SK-N-SH (cell line): ENCODE measurements at regions not wholly inside any gene's neighbourhood (a gene's known extent, or its start where the extent isn't known, plus 50 kb on each side); places are given as distances from the start of the nearest gene placed in this dataset.

Experiments used
- CTCF ChIA-PET: fragments of 300-600, 350-600 bp; formaldehyde crosslinking; extraction: SDS; loops from one replicate; lab custom pipeline; 2021; lab: Yijun Ruan, JAX
- POLR2A ChIA-PET: fragments of 350-600 bp; sonication (Branson Sonifier 250); formaldehyde crosslinking; extraction: SDS; loops from one replicate; lab custom pipeline; 2020; ENCODE audit warnings: antibody characterized with exemption, inconsistent platforms; lab: Yijun Ruan, JAX
- DNase-seq: peaks from one replicate; pipeline ENCODE4 v3.0.0; 2012
- H2AFZ ChIP-seq: fragments of 200-600 bp; sonication (generic); 2 replicates; pipeline ENCODE4 v1.8.1; 2016; ENCODE audit warnings: antibody characterized with exemption, mild to moderate bottlenecking, low read depth
- H3F3A ChIP-seq: fragments of 200-600 bp; sonication (generic); replicated peaks from 2 replicates; pipeline ENCODE3; 2016; ENCODE audit warnings: antibody characterized with exemption, mild to moderate bottlenecking; ENCODE audit not compliant: insufficient read depth
- H3K27ac ChIP-seq, 2 experiments: fragments of 200-500 bp in 1 of 2; fragments of 200-600 bp in 1 of 2; sonication (Bioruptor generic) in 1 of 2; sonication (generic), shearing (Covaris generic) in 1 of 2; 2 replicates each; pipeline versions ENCODE4 v1.5.1 to v1.6.1; 2014 to 2016; ENCODE audit warnings: low read depth in 2 of 2, inconsistent platforms in 1 of 2, low read length in 1 of 2, mild to moderate bottlenecking in 1 of 2, mixed read lengths in 1 of 2
- H3K27me3 ChIP-seq: fragments of 200-600 bp; sonication (generic), shearing (Covaris generic); 2 replicates; pipeline ENCODE4 v1.6.1; 2016; ENCODE audit warnings: mixed run types; ENCODE audit not compliant: insufficient read depth
- H3K36me3 ChIP-seq, 2 experiments: fragments of 200-500 bp in 1 of 2; fragments of 200-600 bp in 1 of 2; sonication (Bioruptor generic) in 1 of 2; sonication (generic) in 1 of 2; replicated peaks in 1 of 2; 2 replicates each; pipeline versions ENCODE3 to v1.5.1; 2014 to 2016; ENCODE audit warnings: low read length in 1 of 2, mild to moderate bottlenecking in 1 of 2; ENCODE audit not compliant: insufficient read depth in 2 of 2, control insufficient read depth in 1 of 2
- H3K4me1 ChIP-seq, 2 experiments: fragments of 200-500 bp in 1 of 2; fragments of 200-600 bp in 1 of 2; sonication (Bioruptor generic) in 1 of 2; sonication (generic), shearing (Covaris generic) in 1 of 2; 2 replicates each; pipeline versions ENCODE4 v1.5.1 to v1.6.1; 2014 to 2016; ENCODE audit warnings: low read depth in 1 of 2, low read length in 1 of 2, mixed run types in 1 of 2; ENCODE audit not compliant: insufficient read depth in 2 of 2, control insufficient read depth in 1 of 2
- H3K4me2 ChIP-seq: fragments of 200-600 bp; sonication (generic), shearing (Covaris generic); 2 replicates; pipeline ENCODE4 v1.6.1; 2017; ENCODE audit warnings: mixed run types
- H3K4me3 ChIP-seq, 2 experiments: fragments of 200-500 bp in 1 of 2; fragments of 200-600 bp in 1 of 2; sonication (Bioruptor generic) in 1 of 2; sonication (generic), shearing (Covaris generic) in 1 of 2; 2 replicates each; pipeline versions ENCODE4 v1.5.1 to v1.8.1; 2014 to 2016; ENCODE audit warnings: low read depth in 2 of 2, inconsistent platforms in 1 of 2, low read length in 1 of 2, mild to moderate bottlenecking in 1 of 2, mixed read lengths in 1 of 2, moderate library complexity in 1 of 2
- H3K79me2 ChIP-seq: fragments of 200-600 bp; sonication (generic); 2 replicates; pipeline ENCODE4 v1.8.1; 2017; ENCODE audit warnings: mild to moderate bottlenecking; ENCODE audit not compliant: insufficient read depth
- H3K9ac ChIP-seq: fragments of 200-600 bp; sonication (generic); 2 replicates; pipeline ENCODE4 v1.6.1; 2017; ENCODE audit warnings: mixed run types
- H3K9me2 ChIP-seq: fragments of 200-600 bp; sonication (generic); 2 replicates; pipeline ENCODE4 v1.6.1; 2017; ENCODE audit warnings: mixed run types
- H3K9me3 ChIP-seq: fragments of 200-600 bp; sonication (generic); 2 replicates; pipeline ENCODE4 v1.6.1; 2017; ENCODE audit warnings: mixed run types, mild to moderate bottlenecking, moderate library complexity
- H4K20me1 ChIP-seq: fragments of 200-600 bp; sonication (generic); 2 replicates; pipeline ENCODE4 v1.6.1; 2017; ENCODE audit warnings: mild to moderate bottlenecking, mixed run types; ENCODE audit not compliant: insufficient read depth
- EP300 ChIP-seq, 2 experiments: IDR thresholded peaks; 2 replicates each; pipeline versions ENCODE4 v1.4.0 to v1.6.1; 2012; ENCODE audit warnings: borderline replicate concordance in 1 of 2, low read depth in 1 of 2, low read length in 1 of 2
- EZH2phosphoT487 ChIP-seq: fragments of 200-600 bp; sonication (generic); IDR thresholded peaks from 2 replicates; pipeline ENCODE4 v1.6.1; 2017; ENCODE audit warnings: low read depth, mixed run types, mild to moderate bottlenecking, antibody characterized with exemption, moderate library complexity, borderline replicate concordance
- FOXJ3 ChIP-seq: sonication (generic); formaldehyde crosslinking; IDR thresholded peaks from 2 replicates; pipeline ENCODE4 v1.5.1; 2020; ENCODE audit warnings: mild to moderate bottlenecking, missing genetic modification reagents
- FOXM1 ChIP-seq: IDR thresholded peaks from 2 replicates; pipeline ENCODE4 v1.4.0; 2012; ENCODE audit warnings: low read depth, mild to moderate bottlenecking
- GABPA ChIP-seq: IDR thresholded peaks from 2 replicates; pipeline ENCODE4 v1.4.0; 2012; ENCODE audit warnings: low read depth, mild to moderate bottlenecking
- NFIC ChIP-seq: IDR thresholded peaks from 2 replicates; pipeline ENCODE4 v1.4.0; 2012; ENCODE audit warnings: borderline replicate concordance
- RAD21 ChIP-seq: IDR thresholded peaks from 2 replicates; pipeline ENCODE4 v1.6.1; 2012; ENCODE audit warnings: mild to moderate bottlenecking, low read length
- REST ChIP-seq: IDR thresholded peaks from 2 replicates; pipeline ENCODE4 v1.6.1; 2012; ENCODE audit warnings: mild to moderate bottlenecking, low read depth, low read length, moderate library complexity
- TAF1 ChIP-seq: IDR thresholded peaks from 2 replicates; pipeline ENCODE4 v1.6.1; 2012; ENCODE audit warnings: low read depth, mild to moderate bottlenecking, low read length, moderate library complexity, borderline replicate concordance
- USF1 ChIP-seq: IDR thresholded peaks from 2 replicates; pipeline ENCODE4 v1.4.0; 2012; ENCODE audit warnings: low read depth, borderline replicate concordance
- YY1 ChIP-seq: IDR thresholded peaks from 2 replicates; pipeline ENCODE4 v1.4.0; 2012; ENCODE audit warnings: low read depth, mild to moderate bottlenecking
- ZBTB33 ChIP-seq: IDR thresholded peaks from 2 replicates; pipeline ENCODE4 v1.4.0; 2012; ENCODE audit warnings: low read depth, borderline replicate concordance
- WGBS: methylation state at CpG from one replicate; pipeline ENCODE4 v1.1.6; 2017; ENCODE audit warnings: low lambda C conversion rate; 5-methylcytosine and 5-hydroxymethylcytosine counted together
- TF ChIP-seq, protein P1 (sequence below): fragments of 200-600 bp; sonication (generic); IDR thresholded peaks from 2 replicates; pipeline ENCODE4 v1.6.1; 2017; ENCODE audit warnings: antibody characterized with exemption, mild to moderate bottlenecking, moderate library complexity
- TF ChIP-seq, protein P2 (sequence below): fragments of 150-350 bp; IDR thresholded peaks from 2 replicates; pipeline ENCODE4 v1.6.1; 2017; ENCODE audit warnings: antibody characterized with exemption, low read length, low read depth, borderline replicate concordance

GRCh38 chr3:5787861-5788488 is 600.5 kb downstream of the EDEM1 start:
- CTCF ChIA-PET, result no interaction called here
- DNase-seq, result peak; percentile 22
- Histone ChIP-seq H3K4me1 (no peaks in the 10 kb centered on the region), H3K4me2 (no peak overlapping the region), H4K20me1 (no peaks in the 10 kb centered on the region), H3K27me3 (no peaks in the 10 kb centered on the region)
- no peak for TF ChIP-seq EZH2phosphoT487
- peak; percentile 21; the same call in 1 of the 2 replicates for TF ChIP-seq RAD21
- TF ChIP-seq, protein P1, sequence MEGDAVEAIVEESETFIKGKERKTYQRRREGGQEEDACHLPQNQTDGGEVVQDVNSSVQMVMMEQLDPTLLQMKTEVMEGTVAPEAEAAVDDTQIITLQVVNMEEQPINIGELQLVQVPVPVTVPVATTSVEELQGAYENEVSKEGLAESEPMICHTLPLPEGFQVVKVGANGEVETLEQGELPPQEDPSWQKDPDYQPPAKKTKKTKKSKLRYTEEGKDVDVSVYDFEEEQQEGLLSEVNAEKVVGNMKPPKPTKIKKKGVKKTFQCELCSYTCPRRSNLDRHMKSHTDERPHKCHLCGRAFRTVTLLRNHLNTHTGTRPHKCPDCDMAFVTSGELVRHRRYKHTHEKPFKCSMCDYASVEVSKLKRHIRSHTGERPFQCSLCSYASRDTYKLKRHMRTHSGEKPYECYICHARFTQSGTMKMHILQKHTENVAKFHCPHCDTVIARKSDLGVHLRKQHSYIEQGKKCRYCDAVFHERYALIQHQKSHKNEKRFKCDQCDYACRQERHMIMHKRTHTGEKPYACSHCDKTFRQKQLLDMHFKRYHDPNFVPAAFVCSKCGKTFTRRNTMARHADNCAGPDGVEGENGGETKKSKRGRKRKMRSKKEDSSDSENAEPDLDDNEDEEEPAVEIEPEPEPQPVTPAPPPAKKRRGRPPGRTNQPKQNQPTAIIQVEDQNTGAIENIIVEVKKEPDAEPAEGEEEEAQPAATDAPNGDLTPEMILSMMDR, result peak; percentile 23; the same call in 1 of the 2 replicates
- TF ChIP-seq, all 33 proteins: peak for 2
- Histone ChIP-seq H3K9ac (no peak overlapping the region), H3K36me3 (no peaks in the 10 kb centered on the region), H3K9me2 (no peaks in the 10 kb centered on the region), H2AFZ (no peak overlapping the region), H3K4me3 (no peak overlapping the region; a peak in 1 of 4 replicates), H3F3A (no peaks in the 10 kb centered on the region), H3K9me3 (no peaks in the 10 kb centered on the region), H3K27ac (no peak overlapping the region), H3K79me2 (no peaks in the 10 kb centered on the region)
- POLR2A ChIA-PET, result no interaction called here
- WGBS, result 4% methylated on average over 6 of the region's 6 CpGs

- no peaks in the 10 kb centered on the region for H3K4me1 ChIP-seq
- no peaks in the 10 kb centered on the region for H3F3A ChIP-seq
- DNase-seq, result no peak
- 3% methylated on average over 5 of the region's 5 CpGs for WGBS
- no peaks in the 10 kb centered on the region for H3K27me3 ChIP-seq
- no peak overlapping the region for H3K9ac ChIP-seq
- no peaks in the 10 kb centered on the region for H3K36me3 ChIP-seq
- H3K4me3 ChIP-seq, result no peak overlapping the region
- no peaks in the 10 kb centered on the region for H3K9me2 ChIP-seq
- ChIA-PET CTCF (interaction anchor here (0.6 kb wide), 1 partner anchor 135 kb away, joined by 3 read pairs; no protein-coding TSS in a partner anchor), POLR2A (no interaction called here)
- H3K9me3 ChIP-seq, result no peaks in the 10 kb centered on the region
- H4K20me1 ChIP-seq, result no peaks in the 10 kb centered on the region
- H3K4me2 ChIP-seq, result no peak overlapping the region
- H3K79me2 ChIP-seq, result no peaks in the 10 kb centered on the region
- no peak overlapping the region for H2AFZ ChIP-seq
- no peak overlapping the region for H3K27ac ChIP-seq
- TF ChIP-seq ZBTB33, result no peak
- TF ChIP-seq EP300 (IDR thresholded peaks at IDR 0.05; ENCODE audit: borderline replicate concordance in 1 of 2, low read depth in 1 of 2, low read length in 1 of 2), result no peak
- TF ChIP-seq FOXJ3, result no peak
- TF ChIP-seq YY1, result no peak
- TF ChIP-seq TAF1, result no peak
- TF ChIP-seq, protein P2, sequence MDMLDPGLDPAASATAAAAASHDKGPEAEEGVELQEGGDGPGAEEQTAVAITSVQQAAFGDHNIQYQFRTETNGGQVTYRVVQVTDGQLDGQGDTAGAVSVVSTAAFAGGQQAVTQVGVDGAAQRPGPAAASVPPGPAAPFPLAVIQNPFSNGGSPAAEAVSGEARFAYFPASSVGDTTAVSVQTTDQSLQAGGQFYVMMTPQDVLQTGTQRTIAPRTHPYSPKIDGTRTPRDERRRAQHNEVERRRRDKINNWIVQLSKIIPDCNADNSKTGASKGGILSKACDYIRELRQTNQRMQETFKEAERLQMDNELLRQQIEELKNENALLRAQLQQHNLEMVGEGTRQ, result no peak
- no peak for TF ChIP-seq GABPA
- no peak for TF ChIP-seq NFIC
- TF ChIP-seq, protein P1, result no peak
- TF ChIP-seq FOXM1, result no peak
- TF ChIP-seq EZH2phosphoT487, result no peak
- no peak for TF ChIP-seq USF1
- TF ChIP-seq REST, result no peak
Measured at GRCh38 chr3:5788496-5788895, 601.0 kb downstream of the EDEM1 start.
